Epithelial cell of proximal tubule (primary cell): ENCODE measurements at regions not wholly inside any gene's neighbourhood (a gene's known extent, or its start where the extent isn't known, plus 50 kb on each side); places are given as distances from the start of the nearest gene placed in this dataset.

Source experiments
- DNase-seq: peaks from one replicate; pipeline ENCODE4 v3.0.0-alpha.2; 2011; ENCODE audit warnings: low read depth
- H3K4me3 ChIP-seq: 2 replicates; pipeline ENCODE4 v1.5.1; 2011; ENCODE audit warnings: low read depth, mild to moderate bottlenecking, low read length
- CTCF ChIP-seq: conservative IDR thresholded peaks from 2 replicates; pipeline ENCODE4 v1.5.1; 2012; ENCODE audit warnings: low read depth, mild to moderate bottlenecking, low read length

GRCh38 chr1:229841230-229841629 lies 215.2 kb downstream of the URB2 start:
- no peak overlapping the region for H3K4me3 ChIP-seq
- DNase-seq, result no peak
- no peak for TF ChIP-seq CTCF

- no peak for DNase-seq
- TF ChIP-seq CTCF, result no peak
- H3K4me3 ChIP-seq, result no peak overlapping the region
Observed at GRCh38 chr1:229842302-229843255, 216.5 kb downstream of the URB2 start.

- H3K4me3 ChIP-seq, result no peak overlapping the region
- TF ChIP-seq CTCF, result peak; percentile 45
- DNase-seq, result no peak
Observed at GRCh38 chr1:229843627-229844238, 217.7 kb downstream of the URB2 start.

GRCh38 chr1:229844675-229845074 lies 218.6 kb downstream of the URB2 start:
- H3K4me3 ChIP-seq, result no peak overlapping the region
- no peak for DNase-seq

GRCh38 chr1:229845410-229846138 lies 219.5 kb downstream of the URB2 start:
- peak; percentile 16 for TF ChIP-seq CTCF
- DNase-seq, result no peak
- no peak overlapping the region for H3K4me3 ChIP-seq

More at GRCh38 chr1:229844675-229845074, 218.6 kb downstream of the URB2 start:
- TF ChIP-seq CTCF, result no peak

GRCh38 chr1:229846351-229846750 lies 220.3 kb downstream of the URB2 start:
- DNase-seq, result no peak
- no peak for TF ChIP-seq CTCF
- H3K4me3 ChIP-seq, result no peak overlapping the region
